LNCAP (cell line): ENCODE measurements at regions not wholly inside any gene's neighbourhood (a gene's known extent, or its start where the extent isn't known, plus 50 kb on each side); places are given as distances from the start of the nearest gene placed in this dataset.

Experiments
- CTCF ChIP-seq: fragments of 450-650 bp; IDR thresholded peaks from 2 replicates; pipeline ENCODE4 v1.5.1; 2017; ENCODE audit warnings: mild to moderate bottlenecking

GRCh38 chr14:95420060-95420459 is 96.4 kb downstream of the SYNE3 start:
- no peak for TF ChIP-seq CTCF

GRCh38 chr14:95419569-95419968 is 96.9 kb downstream of the SYNE3 start:
- TF ChIP-seq CTCF: no peak

- no peak for TF ChIP-seq CTCF
Observed at GRCh38 chr14:95418858-95419257, 97.6 kb downstream of the SYNE3 start.

- TF ChIP-seq CTCF: no peak
Observed at GRCh38 chr14:95417492-95417891, 97.8 kb upstream of the CLMN start.

GRCh38 chr14:95415993-95416392 is 96.3 kb upstream of the CLMN start:
- no peak for TF ChIP-seq CTCF

GRCh38 chr14:95413289-95414215 is 93.8 kb upstream of the CLMN start:
- TF ChIP-seq CTCF: no peak

GRCh38 chr14:95410838-95411237 is 91.1 kb upstream of the CLMN start:
- no peak for TF ChIP-seq CTCF
